GM21447 (cell line): ENCODE measurements at regions not wholly inside any gene's neighbourhood (a gene's known extent, or its start where the extent isn't known, plus 50 kb on each side); places are given as distances from the start of the nearest gene placed in this dataset.

Source experiments
- ATAC-seq: cut with Tn5 transposase; IDR thresholded peaks from one replicate; pipeline ENCODE4 v1.9.1; 2021; ENCODE audit not compliant: unreplicated experiment

DNA sequence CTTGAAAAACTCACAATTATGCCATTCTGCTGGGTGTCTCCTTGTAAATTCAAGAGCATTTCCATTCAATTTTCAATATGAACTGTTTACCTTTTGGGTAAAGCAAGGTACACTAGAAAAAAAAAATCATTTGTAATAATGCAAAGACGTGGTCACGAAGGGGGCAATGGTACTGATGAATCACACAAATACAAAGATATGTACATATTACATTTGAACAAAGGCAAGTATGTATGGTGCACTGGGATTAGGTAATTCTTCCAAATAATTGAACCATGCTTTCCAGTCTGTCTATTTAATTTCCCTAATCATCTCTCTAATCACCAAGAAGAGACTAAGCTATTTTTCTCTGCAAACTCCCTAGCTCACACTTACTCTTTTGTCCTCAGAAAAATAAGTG, 63.4 kb upstream of the RNF38 start:
- ATAC-seq = no peak

DNA sequence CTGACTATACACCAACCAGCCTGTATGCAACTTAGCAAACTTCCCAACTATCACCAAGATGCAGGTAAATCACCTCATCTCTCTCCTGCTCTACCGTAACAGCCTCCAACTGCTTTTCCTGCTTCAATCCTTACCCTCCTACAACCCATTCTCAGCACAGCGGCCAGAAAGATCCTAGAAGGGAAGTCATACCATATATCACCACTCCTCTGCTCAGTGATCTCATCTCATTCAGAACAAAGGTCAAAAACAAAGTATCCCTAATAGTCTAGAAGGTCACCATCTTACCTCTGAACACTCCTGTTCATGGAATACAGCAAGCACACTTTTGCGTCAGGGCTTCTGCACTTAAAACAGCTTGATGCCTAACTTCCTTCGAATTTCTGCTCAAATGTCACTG, 62.2 kb upstream of the RNF38 start:
- ATAC-seq = no peak

DNA sequence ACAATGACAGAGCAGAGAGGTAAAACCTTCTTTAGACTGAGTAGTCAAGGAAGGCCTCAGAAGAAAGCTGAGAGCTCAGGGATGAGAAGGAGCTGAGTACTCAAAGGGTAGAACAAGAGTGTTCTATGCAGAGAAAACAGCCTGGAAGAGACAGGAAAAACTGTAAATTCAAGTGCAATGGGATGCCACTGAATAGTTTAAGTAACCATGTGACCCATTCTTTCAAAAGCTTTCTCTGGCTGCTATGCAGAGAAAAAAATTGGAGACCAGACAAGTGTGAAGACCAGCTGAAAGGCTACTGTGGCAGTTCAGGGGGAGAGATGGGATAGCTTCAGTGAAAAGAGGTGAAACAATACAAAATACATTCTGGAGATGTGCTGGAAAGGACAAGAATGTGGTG, 61.3 kb upstream of the RNF38 start:
- no peak for ATAC-seq

DNA sequence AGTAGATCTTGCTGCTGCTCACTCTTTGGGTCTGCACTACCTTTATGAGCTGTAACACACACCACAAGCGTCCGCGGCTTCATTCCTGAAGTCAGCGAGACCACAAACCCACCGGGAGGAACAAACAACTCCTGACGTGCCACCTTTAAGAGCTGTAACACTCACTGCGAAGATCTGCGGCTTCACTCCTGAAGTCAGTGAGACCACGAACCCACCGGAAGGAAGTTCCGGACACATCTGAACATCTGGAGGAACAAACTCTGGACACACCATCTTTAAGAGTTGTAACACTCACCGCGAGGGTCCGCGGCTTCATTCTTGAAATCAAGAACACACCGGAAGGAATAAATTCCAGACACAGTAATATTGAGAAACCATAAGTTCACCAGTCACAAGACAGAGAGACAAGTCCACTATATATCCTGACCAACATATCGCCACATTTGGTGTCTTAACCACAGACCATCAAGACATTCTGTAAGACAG, 58.4 kb upstream of the RNF38 start:
- peak; percentile 72 for ATAC-seq

DNA sequence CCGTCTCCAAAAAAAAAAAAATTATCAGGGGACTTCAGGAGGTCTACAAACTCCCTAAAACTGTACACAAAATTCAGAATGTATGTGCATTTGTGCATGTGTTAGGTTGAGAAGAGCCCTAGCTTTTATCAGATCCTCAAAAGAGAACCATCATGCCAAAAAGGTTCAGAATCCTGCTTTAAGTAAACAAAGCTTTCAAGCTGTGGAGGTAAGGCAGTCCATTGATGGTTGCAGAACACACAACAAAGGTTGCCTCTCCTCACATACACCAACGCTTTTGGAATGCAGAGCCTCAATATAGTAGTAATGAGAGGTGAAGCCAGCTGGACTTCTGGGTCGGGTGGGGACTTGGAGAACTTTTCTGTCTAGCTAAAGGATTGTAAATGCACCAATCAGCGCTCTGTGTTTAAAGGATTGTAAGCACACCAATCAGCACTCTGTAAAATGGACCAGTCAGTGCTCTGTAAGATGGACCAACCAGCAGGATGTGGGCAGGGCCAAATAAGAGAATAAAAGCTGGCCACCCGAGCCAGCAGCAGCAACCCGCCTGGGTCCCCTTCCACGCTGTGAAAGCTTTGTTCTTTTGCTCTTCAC, 57.9 kb upstream of the RNF38 start:
- no peak for ATAC-seq

DNA sequence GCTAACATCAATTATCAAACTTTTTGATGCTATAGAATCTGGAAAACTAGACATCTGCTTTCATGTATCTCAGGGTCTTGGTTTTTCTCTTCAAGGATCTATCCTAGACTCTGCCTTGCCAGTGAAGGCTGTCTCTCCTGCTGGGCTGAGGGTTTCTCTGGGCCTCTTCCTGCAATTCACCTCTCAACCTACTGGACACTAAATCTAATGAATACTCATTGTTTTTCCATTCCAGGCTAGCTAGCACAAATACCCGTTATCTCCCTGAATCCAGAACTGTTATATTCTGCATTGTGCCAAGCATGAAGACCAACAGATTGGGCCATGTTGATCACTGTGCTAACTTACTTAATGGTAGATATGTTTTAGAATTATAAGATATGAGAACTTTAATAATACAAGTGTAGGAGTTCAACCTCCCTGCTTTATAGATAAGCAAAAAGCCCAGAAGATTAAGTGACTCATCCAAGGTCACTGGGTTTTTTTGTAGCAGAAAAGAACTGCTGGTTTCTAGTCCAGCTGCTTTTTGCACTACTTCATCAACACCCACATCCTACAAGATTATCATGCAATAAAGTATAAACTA, 56.5 kb upstream of the RNF38 start:
- no peak for ATAC-seq

DNA sequence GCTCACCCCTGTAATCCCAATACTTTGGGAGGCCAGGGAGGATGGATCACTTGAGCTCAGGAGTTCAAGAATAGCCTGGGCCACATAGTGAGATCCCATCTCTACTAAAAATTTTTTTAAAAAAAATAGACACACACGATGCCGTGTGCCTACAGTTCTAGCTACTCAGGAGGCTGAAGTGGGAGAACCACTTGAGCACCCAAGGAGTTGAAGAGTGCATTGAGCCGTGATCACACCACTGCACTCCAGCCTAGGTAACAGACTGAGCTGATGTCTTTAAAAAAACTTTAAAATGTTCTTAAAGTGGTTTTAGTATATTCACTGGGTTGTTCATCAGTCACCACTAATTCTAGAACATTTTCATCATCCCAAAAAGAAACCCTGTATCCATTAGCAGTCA, 51.9 kb upstream of the RNF38 start:
- no peak for ATAC-seq

DNA sequence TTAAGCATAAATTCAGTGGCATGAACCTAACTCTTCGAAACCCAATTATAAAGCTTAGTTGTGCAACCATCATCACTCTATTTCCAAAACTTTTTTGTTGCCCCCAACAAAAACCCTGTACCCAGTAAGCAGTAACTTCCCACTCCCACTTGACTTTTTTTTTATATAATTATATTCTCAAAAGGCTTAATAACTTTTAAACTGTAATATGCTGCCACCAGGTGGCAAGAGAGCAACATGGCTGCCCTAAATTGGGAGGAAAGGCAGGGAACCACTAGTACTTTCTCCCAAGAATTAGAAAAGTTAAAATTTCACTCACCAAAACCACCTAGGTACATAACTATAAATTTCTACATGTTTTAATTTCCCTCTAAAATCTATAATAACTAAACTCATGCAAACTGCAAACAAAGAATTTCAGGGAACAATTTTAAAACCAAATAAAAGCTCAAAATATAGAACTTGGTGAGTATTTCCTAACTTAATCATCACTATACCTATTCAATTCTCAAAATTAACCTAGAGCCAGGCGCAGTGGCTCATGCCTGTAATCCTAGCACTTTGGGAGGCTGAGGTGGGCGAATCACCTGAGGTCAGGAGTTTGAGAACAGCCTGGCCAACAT, 50.2 kb upstream of the RNF38 start:
- ATAC-seq = no peak
